IMR-90 (cell line): ENCODE measurements at regions not wholly inside any gene's neighbourhood (a gene's known extent, or its start where the extent isn't known, plus 50 kb on each side); places are given as distances from the start of the nearest gene placed in this dataset.

Experiments
- ATAC-seq: fragments of 200-7000 bp; cut with Tn5 transposase; 2 replicates; pipeline ENCODE4 v1.9.1; 2020; ENCODE audit warnings: low read depth, mild to moderate bottlenecking, moderate library complexity
- BruUV-seq: library from RNA; stranded (reverse); fragments of 400-500 nt; replicated peaks from 2 replicates; lab custom pipeline; 2021; lab: Mats Ljungman, UMichigan
- CTCF ChIA-PET: fragments of 300-600 bp; formaldehyde crosslinking; extraction: SDS; loops from one replicate; lab custom pipeline; 2021; ENCODE audit warnings: antibody characterized with exemption; lab: Yijun Ruan, JAX
- POLR2A ChIA-PET: fragments of 300-600 bp; sonication (Branson Sonifier 250); formaldehyde crosslinking; loops from one replicate; lab custom pipeline; 2022; ENCODE audit warnings: antibody characterized with exemption; ENCODE audit not compliant: unreplicated experiment; lab: Charles Lee
- DNase-seq: peaks from one replicate; pipeline ENCODE4 v3.0.0; 2013
- H2AFZ ChIP-seq: replicated peaks from 2 replicates; pipeline ENCODE3; 2013; ENCODE audit warnings: low read length, mild to moderate bottlenecking; ENCODE audit not compliant: poor library complexity
- H2AK5ac ChIP-seq: 2 replicates; pipeline ENCODE4 v1.6.1; 2013; ENCODE audit warnings: low read depth, low read length, inconsistent platforms
- H2AK9ac ChIP-seq: replicated peaks from 2 replicates; pipeline ENCODE3; 2013; ENCODE audit warnings: mild to moderate bottlenecking, low read depth, low read length, moderate library complexity; ENCODE audit not compliant: poor library complexity
- H2BK120ac ChIP-seq: 2 replicates; pipeline ENCODE4 v1.6.1; 2013; ENCODE audit warnings: low read depth, low read length, inconsistent platforms
- H2BK15ac ChIP-seq: 3 replicates; pipeline ENCODE4 v1.6.1; 2013; ENCODE audit warnings: low read depth, low read length, inconsistent platforms
- H2BK20ac ChIP-seq: 2 replicates; pipeline ENCODE4 v1.6.1; 2013; ENCODE audit warnings: low read depth, mild to moderate bottlenecking, inconsistent platforms, low read length, moderate library complexity
- H2BK5ac ChIP-seq: 2 replicates; pipeline ENCODE4 v1.6.1; 2013; ENCODE audit warnings: mild to moderate bottlenecking, low read depth, low read length, inconsistent platforms; ENCODE audit not compliant: poor library complexity, severe bottlenecking
- H3K14ac ChIP-seq: replicated peaks from 2 replicates; pipeline ENCODE4 v1.6.1; 2013; ENCODE audit warnings: low read depth, low read length, inconsistent platforms
- H3K18ac ChIP-seq: 2 replicates; pipeline ENCODE4 v1.6.1; 2013; ENCODE audit warnings: low read depth, low read length, control low read depth
- H3K23ac ChIP-seq: 2 replicates; pipeline ENCODE4 v1.6.1; 2013; ENCODE audit warnings: low read depth, low read length, inconsistent platforms
- H3K27ac ChIP-seq: 2 replicates; pipeline ENCODE4 v1.5.1; 2013; ENCODE audit warnings: mild to moderate bottlenecking, control low read depth, low read length; ENCODE audit not compliant: insufficient read depth
- H3K27me3 ChIP-seq: 2 replicates; pipeline ENCODE4 v1.6.1; 2013; ENCODE audit warnings: low read length; ENCODE audit not compliant: control insufficient read depth, insufficient read depth
- H3K36me3 ChIP-seq: 2 replicates; pipeline ENCODE4 v1.6.1; 2013; ENCODE audit warnings: low read length, mixed read lengths; ENCODE audit not compliant: control insufficient read depth, insufficient read depth
- H3K4ac ChIP-seq: 2 replicates; pipeline ENCODE4 v1.6.1; 2013; ENCODE audit warnings: low read depth, low read length, inconsistent platforms
- H3K4me1 ChIP-seq: 2 replicates; pipeline ENCODE4 v1.6.1; 2013; ENCODE audit warnings: low read length, mixed read lengths; ENCODE audit not compliant: control insufficient read depth, insufficient read depth
- H3K4me2 ChIP-seq: 2 replicates; pipeline ENCODE4 v1.6.1; 2013; ENCODE audit warnings: low read depth, mild to moderate bottlenecking, control low read depth, low read length, moderate library complexity
- H3K4me3 ChIP-seq: 2 replicates; pipeline ENCODE4 v1.5.1; 2013; ENCODE audit warnings: low read depth, mild to moderate bottlenecking, control low read depth, low read length, moderate library complexity; ENCODE audit not compliant: insufficient read depth
- H3K56ac ChIP-seq: 2 replicates; pipeline ENCODE4 v1.6.1; 2013; ENCODE audit warnings: low read length, inconsistent platforms; ENCODE audit not compliant: insufficient read depth; ENCODE audit errors: extremely low read depth
- H3K79me1 ChIP-seq, 2 experiments: 2 replicates each; pipeline ENCODE4 v1.6.1; 2013; ENCODE audit warnings: low read length in 2 of 2, inconsistent platforms in 1 of 2, low read depth in 1 of 2
- H3K9ac ChIP-seq: 2 replicates; pipeline ENCODE4 v1.6.1; 2013; ENCODE audit warnings: low read depth, low read length, control low read depth
- H3K9me1 ChIP-seq: 2 replicates; pipeline ENCODE4 v1.6.1; 2013; ENCODE audit warnings: low read length, inconsistent platforms; ENCODE audit not compliant: insufficient read depth
- H3K9me3 ChIP-seq: 2 replicates; pipeline ENCODE4 v1.6.1; 2013; ENCODE audit warnings: low read length; ENCODE audit not compliant: control insufficient read depth, insufficient read depth
- H4K20me1 ChIP-seq: 2 replicates; pipeline ENCODE4 v1.6.1; 2013; ENCODE audit warnings: low read length, inconsistent platforms; ENCODE audit not compliant: insufficient read depth
- H4K5ac ChIP-seq: 2 replicates; pipeline ENCODE4 v1.6.1; 2013; ENCODE audit warnings: mild to moderate bottlenecking, low read depth, low read length, control low read depth
- H4K8ac ChIP-seq, 2 experiments: 2 replicates each; pipeline ENCODE4 v1.6.1; 2013; ENCODE audit warnings: low read depth in 2 of 2, low read length in 2 of 2, control low read depth in 1 of 2, inconsistent platforms in 1 of 2
- H4K91ac ChIP-seq: 2 replicates; pipeline ENCODE4 v1.6.1; 2013; ENCODE audit warnings: low read depth, low read length, inconsistent platforms; ENCODE audit not compliant: insufficient read depth
- BHLHE40 ChIP-seq: fragments of 150-350 bp; IDR thresholded peaks from 2 replicates; pipeline ENCODE4 v1.6.1; 2016; ENCODE audit warnings: mild to moderate bottlenecking, low read depth, low read length
- CEBPB ChIP-seq: IDR thresholded peaks from 2 replicates; pipeline ENCODE4 v1.6.1; 2012; ENCODE audit warnings: low read depth, low read length, improper control_type of control experiment
- CHD1 ChIP-seq: IDR thresholded peaks from 2 replicates; pipeline ENCODE4 v1.6.1; 2012; ENCODE audit warnings: low read depth, low read length, improper control_type of control experiment
- CTCF ChIP-seq: conservative IDR thresholded peaks from 2 replicates; pipeline ENCODE4 v1.5.1; 2012; ENCODE audit warnings: mild to moderate bottlenecking, low read depth, low read length, improper control_type of control experiment
- ELK1 ChIP-seq: fragments of 150-350 bp; IDR thresholded peaks from 2 replicates; pipeline ENCODE4 v1.6.1; 2016; ENCODE audit warnings: low read depth, mild to moderate bottlenecking, low read length, moderate library complexity, borderline replicate concordance
- FOS ChIP-seq: fragments of 150-350 bp; IDR thresholded peaks from 2 replicates; pipeline ENCODE4 v1.6.1; 2016; ENCODE audit warnings: low read depth, low read length
- MAFK ChIP-seq: IDR thresholded peaks from 2 replicates; pipeline ENCODE4 v1.6.1; 2012; ENCODE audit warnings: low read depth, low read length, improper control_type of control experiment
- MAZ ChIP-seq: IDR thresholded peaks from 2 replicates; pipeline ENCODE4 v1.6.1; 2012; ENCODE audit warnings: low read depth, mild to moderate bottlenecking, low read length, improper control_type of control experiment, moderate library complexity, borderline replicate concordance
- MXI1 ChIP-seq: IDR thresholded peaks from 2 replicates; pipeline ENCODE4 v1.6.1; 2012; ENCODE audit warnings: low read depth, mild to moderate bottlenecking, low read length, moderate library complexity, borderline replicate concordance
- NFE2L2 ChIP-seq: fragments of 150-350 bp; IDR thresholded peaks from 2 replicates; pipeline ENCODE4 v1.6.1; 2016; ENCODE audit warnings: low read depth, mild to moderate bottlenecking, low read length
- RAD21 ChIP-seq: IDR thresholded peaks from 2 replicates; pipeline ENCODE4 v1.6.1; 2012; ENCODE audit warnings: low read length, improper control_type of control experiment
- RCOR1 ChIP-seq: IDR thresholded peaks from 2 replicates; pipeline ENCODE4 v1.6.1; 2012; ENCODE audit warnings: mild to moderate bottlenecking, low read length, improper control_type of control experiment; ENCODE audit not compliant: insufficient replicate concordance
- RFX5 ChIP-seq: IDR thresholded peaks from 2 replicates; pipeline ENCODE4 v1.8.0; 2012; ENCODE audit warnings: low read depth, mild to moderate bottlenecking, low read length, moderate library complexity
- SMC3 ChIP-seq: fragments of 150-350 bp; IDR thresholded peaks from 2 replicates; pipeline ENCODE4 v1.6.1; 2016; ENCODE audit warnings: low read depth, mild to moderate bottlenecking, antibody characterized with exemption, low read length, moderate library complexity
- USF2 ChIP-seq: fragments of 150-350 bp; IDR thresholded peaks from 2 replicates; pipeline ENCODE4 v1.6.1; 2017; ENCODE audit warnings: mild to moderate bottlenecking, antibody characterized with exemption, low read length, low read depth
- WGBS, 2 experiments: methylation state at CpG; one replicate each; pipeline versions ENCODE4 v1.1.5 to v1.1.7; 2013; ENCODE audit warnings: missing lambda C conversion rate in 2 of 2; ENCODE audit not compliant: insufficient read length in 1 of 2; ENCODE audit errors: extremely low coverage in 2 of 2; 5-methylcytosine and 5-hydroxymethylcytosine counted together
- dilution Hi-C: fragments of 300-500 bp; cut with HindIII; formaldehyde crosslinking; loops from one replicate; pipeline ENCODE4 v1.14.3; 2018; ENCODE audit warnings: low sequenced_read_pairs; ENCODE audit not compliant: unreplicated experiment
- in situ Hi-C: fragments of 300-500 bp; cut with MboI; formaldehyde crosslinking; loops from 3 replicates; pipeline ENCODE4 v1.14.3; 2019; ENCODE audit warnings: low sequenced_read_pairs, inconsistent platforms, mixed read lengths
- intact Hi-C: fragments of 100-400 bp; cut with micrococcal nuclease; formaldehyde crosslinking; loops from 2 replicates; pipeline ENCODE4 v1.10.0; 2022

GRCh38 chr1:80657044-80657643 is 1143.6 kb upstream of the ADGRL2 start:
- H3K18ac ChIP-seq = no peak overlapping the region
- H2BK20ac ChIP-seq = no peak overlapping the region
- no peak overlapping the region for H4K5ac ChIP-seq
- no peaks in the 10 kb centered on the region for H3K9me3 ChIP-seq
- H3K14ac ChIP-seq = no peak overlapping the region
- ChIA-PET CTCF (interaction anchor here (0.6 kb wide), 2 partner anchors 15 to 1097 kb away, joined by 3 read pairs; no protein-coding TSS in a partner anchor), POLR2A (no interaction called here)
- no peak overlapping the region for H3K4me3 ChIP-seq
- no peaks in the 10 kb centered on the region for H3K79me1 ChIP-seq
- H3K9me1 ChIP-seq = no peaks in the 10 kb centered on the region
- no peak overlapping the region for H3K23ac ChIP-seq
- DNase-seq (no peak), ATAC-seq (no peak)
- H4K8ac ChIP-seq = no peak overlapping the region
- no CpG with 5 or more reads among the region's 3 CpGs for WGBS, 2 experiments
- no peak overlapping the region for H3K9ac ChIP-seq
- TF ChIP-seq NFE2L2 = no peak
- no peak for TF ChIP-seq RFX5
- TF ChIP-seq USF2 = no peak
- no peak for TF ChIP-seq SMC3
- TF ChIP-seq MXI1 = no peak
- no peak for TF ChIP-seq CHD1
- no peak for TF ChIP-seq RAD21
- TF ChIP-seq CEBPB = no peak
- no peak for TF ChIP-seq RCOR1
- TF ChIP-seq ELK1 = no peak
- TF ChIP-seq BHLHE40 = no peak
- no peak for TF ChIP-seq FOS
- TF ChIP-seq MAZ = no peak
- no peak for TF ChIP-seq CTCF
- no peak for TF ChIP-seq MAFK
- H4K91ac ChIP-seq = no peak overlapping the region
- intact Hi-C loops (no loop called here), in situ Hi-C loops (no loop called here), dilution Hi-C loops (no loop called here)
- H2BK15ac ChIP-seq = no peak overlapping the region
- no peaks in the 10 kb centered on the region for H3K27me3 ChIP-seq
- no peak overlapping the region for H2BK120ac ChIP-seq
- H2AFZ ChIP-seq = no peak overlapping the region
- no peak overlapping the region for H3K56ac ChIP-seq
- H2AK5ac ChIP-seq = no peak overlapping the region
- H2AK9ac ChIP-seq = no peak overlapping the region
- no peak overlapping the region for H3K27ac ChIP-seq
- H3K4ac ChIP-seq = no peak overlapping the region
- no peaks in the 10 kb centered on the region for H4K20me1 ChIP-seq
- H3K4me1 ChIP-seq = no peaks in the 10 kb centered on the region
- H3K4me2 ChIP-seq = no peak overlapping the region
- no peak overlapping the region for H2BK5ac ChIP-seq
- H3K36me3 ChIP-seq = no peaks in the 10 kb centered on the region
- no TSS peak for BruUV-seq
